ENCODE measurements at regions not wholly inside any gene's neighbourhood (a gene's known extent, or its start where the extent isn't known, plus 50 kb on each side); places are given as distances from the start of the nearest gene placed in this dataset.

GRCh38 chr2:71277536-71278103, 50.7 kb upstream of the PAIP2B start:
- TF ChIP-seq, protein P1, sequence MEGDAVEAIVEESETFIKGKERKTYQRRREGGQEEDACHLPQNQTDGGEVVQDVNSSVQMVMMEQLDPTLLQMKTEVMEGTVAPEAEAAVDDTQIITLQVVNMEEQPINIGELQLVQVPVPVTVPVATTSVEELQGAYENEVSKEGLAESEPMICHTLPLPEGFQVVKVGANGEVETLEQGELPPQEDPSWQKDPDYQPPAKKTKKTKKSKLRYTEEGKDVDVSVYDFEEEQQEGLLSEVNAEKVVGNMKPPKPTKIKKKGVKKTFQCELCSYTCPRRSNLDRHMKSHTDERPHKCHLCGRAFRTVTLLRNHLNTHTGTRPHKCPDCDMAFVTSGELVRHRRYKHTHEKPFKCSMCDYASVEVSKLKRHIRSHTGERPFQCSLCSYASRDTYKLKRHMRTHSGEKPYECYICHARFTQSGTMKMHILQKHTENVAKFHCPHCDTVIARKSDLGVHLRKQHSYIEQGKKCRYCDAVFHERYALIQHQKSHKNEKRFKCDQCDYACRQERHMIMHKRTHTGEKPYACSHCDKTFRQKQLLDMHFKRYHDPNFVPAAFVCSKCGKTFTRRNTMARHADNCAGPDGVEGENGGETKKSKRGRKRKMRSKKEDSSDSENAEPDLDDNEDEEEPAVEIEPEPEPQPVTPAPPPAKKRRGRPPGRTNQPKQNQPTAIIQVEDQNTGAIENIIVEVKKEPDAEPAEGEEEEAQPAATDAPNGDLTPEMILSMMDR (IDR thresholded peaks at IDR 0.05), result peak; percentile 33 to 36
- intact Hi-C loops (cut with DNase I; ENCODE audit: low total_unique reads), result loop anchor here (2.0 to 5.0 kb wide), 2 partner anchors 50 to 51 kb away; partner anchors contain the start of gene PAIP2B
- Histone ChIP-seq H3K4me3 (peak overlapping the region; percentile 59 to 72), H3K36me3 (no peaks in the 10 kb centered on the region), H3K27me3 (peaks cover 0 to 2% of the 10 kb centered on the region in 2 donors), H3K27ac (peak overlapping the region; percentile 69 to 78), H3K9me3 (no peaks in the 10 kb centered on the region), H3K4me1 (peaks cover 0 to 19% (median 11%) of the 10 kb centered on the region in 4 donors)
- peak in 1 of 2 donors; percentile 70 for DNase-seq

DNA sequence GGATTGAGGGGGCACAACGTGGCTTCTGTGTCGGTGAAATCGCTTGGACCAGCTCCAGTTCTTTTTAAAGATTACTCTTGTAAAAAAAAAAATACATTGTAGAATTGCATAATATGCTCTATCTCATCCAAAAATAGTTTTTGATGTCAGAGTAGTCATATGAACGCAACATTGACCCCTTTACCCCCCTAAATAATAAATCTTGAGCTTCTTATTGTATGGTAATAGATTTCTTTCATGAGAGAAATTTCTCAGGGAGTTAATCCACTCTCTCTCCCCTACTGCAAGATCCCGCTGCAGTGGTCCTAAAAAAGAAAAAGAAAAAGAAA, 50.2 kb upstream of the PAIP2B start:
- H3K9me3 ChIP-seq, result no peaks in the 10 kb centered on the region
- H3K27me3 ChIP-seq, result peaks cover 0 to 3% of the 10 kb centered on the region in 2 donors
- intact Hi-C loops (cut with DNase I; ENCODE audit: low total_unique reads), result loop anchor here (2.0 to 5.0 kb wide), 2 partner anchors 50 kb away; partner anchors contain the start of gene PAIP2B
- H3K4me3 ChIP-seq, result peak overlapping the region; percentile 59 to 72
- H3K36me3 ChIP-seq, result no peaks in the 10 kb centered on the region
- DNase-seq, result no peak
- H3K4me1 ChIP-seq, result peaks cover 0 to 19% (median 11%) of the 10 kb centered on the region in 4 donors
- H3K27ac ChIP-seq, result peak overlapping the region; percentile 69 to 78
- TF ChIP-seq, protein P1 (IDR thresholded peaks at IDR 0.05), result no peak

DNA sequence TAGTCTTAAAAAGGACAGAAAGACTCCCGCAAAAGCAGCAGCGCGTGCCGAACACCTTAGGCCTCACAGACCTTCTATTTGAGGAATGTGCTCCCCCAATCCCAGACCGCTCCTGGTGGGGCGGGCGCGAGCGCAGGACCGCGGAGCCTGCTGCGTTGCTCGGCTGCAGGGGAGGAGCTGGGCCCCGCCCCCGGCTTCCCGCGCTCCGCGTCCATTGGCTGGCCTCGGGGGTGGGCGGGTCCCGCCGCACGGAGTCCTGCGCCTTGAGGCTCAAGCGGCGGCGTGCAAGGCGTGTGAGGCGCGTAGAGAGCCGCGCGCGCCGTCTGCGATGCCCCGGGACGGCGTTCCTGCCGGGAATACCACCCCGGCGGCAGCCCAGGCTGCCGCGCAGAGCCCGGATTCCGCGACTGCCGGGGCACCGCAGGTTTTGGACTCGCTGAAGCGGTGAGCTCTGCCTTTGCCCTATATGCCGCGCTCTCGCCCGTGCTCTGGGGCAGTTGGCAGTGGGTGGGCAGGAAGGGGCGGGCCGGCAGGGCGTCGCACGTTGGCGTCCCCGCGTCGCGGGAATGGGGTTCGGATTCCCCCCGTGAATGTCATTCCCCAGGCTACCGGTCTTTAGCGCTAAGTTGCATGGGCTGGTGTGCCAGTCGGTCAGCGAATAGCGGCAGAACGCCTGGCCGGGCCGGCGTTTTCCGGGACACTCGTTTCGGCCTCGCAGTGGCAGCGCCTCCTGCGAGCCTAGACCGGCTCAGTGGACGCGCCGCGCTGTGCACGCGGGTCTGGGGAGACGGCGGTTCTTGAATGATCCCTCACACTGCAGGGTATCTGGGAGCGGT, 49.6 kb upstream of the PAIP2B start:
- intact Hi-C loops (cut with DNase I; ENCODE audit: low total_unique reads), result loop anchor here (2.0 to 5.0 kb wide), 2 partner anchors 50 to 51 kb away; partner anchors contain the start of gene PAIP2B
- Histone ChIP-seq H3K36me3 (no peaks in the 10 kb centered on the region), H3K27me3 (peaks cover 0 to 3% of the 10 kb centered on the region in 2 donors), H3K9me3 (no peaks in the 10 kb centered on the region), H3K4me1 (peaks cover 0 to 19% (median 11%) of the 10 kb centered on the region in 4 donors), H3K27ac (peak overlapping the region; percentile 69 to 78), H3K4me3 (peak overlapping the region; percentile 59 to 72)
- TF ChIP-seq, protein P1 (IDR thresholded peaks at IDR 0.05), result peak in 1 of 2 experiments; percentile 15
- peak; percentile 82 to 92 for DNase-seq
